ENCODE measurements at regions not wholly inside any gene's neighbourhood (a gene's known extent, or its start where the extent isn't known, plus 50 kb on each side); places are given as distances from the start of the nearest gene placed in this dataset.
"Not testable (repeated sequence)": the region's sequence is repeated elsewhere in the genome, so short reads cannot be mapped to it uniquely, and the experiment has no call there.

GRCh38 chr12:72723732-72724131, 451.6 kb downstream of the TRHDE start:
- intact Hi-C loops (cut with micrococcal nuclease) = no loop called here
- ATAC-seq = no peak
- DNase-seq = no peak

GRCh38 chr12:72729451-72730010, 457.4 kb downstream of the TRHDE start:
- ATAC-seq (no peak), DNase-seq (no peak)
- intact Hi-C loops (cut with micrococcal nuclease) = no loop called here

DNA sequence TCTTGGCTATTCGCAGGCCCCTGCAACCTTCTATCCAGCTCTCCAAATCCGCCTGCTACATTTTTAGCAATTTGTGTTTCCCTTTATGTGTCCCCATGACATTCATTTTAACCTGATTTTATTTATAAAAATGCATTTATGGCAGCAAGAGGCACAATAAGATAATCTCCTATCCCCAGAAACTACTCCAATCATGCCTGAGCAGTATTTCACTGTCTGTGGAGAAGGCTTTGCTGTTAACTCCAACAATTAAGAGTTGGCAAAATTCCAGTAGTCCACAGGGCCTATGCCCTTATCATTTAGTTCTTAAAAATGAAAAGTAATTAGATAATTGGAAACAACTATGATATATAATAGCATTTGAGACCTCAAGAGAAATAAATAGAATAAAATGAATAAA, 462.4 kb downstream of the TRHDE start:
- intact Hi-C loops (cut with micrococcal nuclease) = no loop called here
- DNase-seq (no peak), ATAC-seq (no peak)

GRCh38 chr12:72738811-72739210, 466.6 kb downstream of the TRHDE start:
- ATAC-seq = no peak
- intact Hi-C loops (cut with micrococcal nuclease) = no loop called here
- no peak for DNase-seq

DNA sequence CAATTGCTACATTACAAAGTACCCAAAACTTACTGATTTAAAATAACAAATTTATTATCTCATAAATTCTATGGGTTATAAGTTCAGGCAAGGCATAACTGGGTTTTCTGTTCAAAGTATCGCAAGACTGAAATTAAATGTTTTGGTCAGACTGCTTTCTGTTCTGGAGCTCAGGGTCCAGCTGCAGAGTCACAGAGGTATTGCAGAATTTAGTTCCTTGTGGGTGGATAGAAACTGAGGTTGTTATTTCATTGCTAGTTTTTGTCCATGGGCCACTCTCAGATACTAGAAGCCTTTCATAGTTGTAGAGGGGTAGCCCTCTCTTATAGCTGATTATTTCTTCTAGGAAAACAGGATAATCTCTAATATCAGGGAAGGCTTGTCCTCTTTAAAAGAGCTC, 467.9 kb downstream of the TRHDE start:
- DNase-seq (no peak), ATAC-seq (no peak)
- intact Hi-C loops (cut with micrococcal nuclease) = no loop called here

DNA sequence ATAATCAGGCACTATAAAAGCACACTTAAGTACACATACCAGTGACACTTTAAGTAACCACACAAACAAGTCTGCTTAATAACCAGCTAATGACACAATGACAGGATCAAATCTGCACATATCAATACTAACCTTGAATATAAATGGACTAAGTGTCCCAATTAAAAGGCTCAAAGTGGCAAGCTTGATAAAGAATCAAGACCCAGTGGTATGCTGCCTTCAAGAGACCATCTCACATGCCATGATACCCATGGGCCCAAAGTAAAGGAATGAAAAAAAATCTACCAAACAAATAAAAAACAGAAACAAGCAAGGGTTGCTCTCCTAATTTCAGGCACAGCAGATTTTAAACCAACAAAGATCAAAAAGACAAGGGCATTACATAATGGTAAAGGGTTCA, 470.4 kb downstream of the TRHDE start:
- DNase-seq (no peak), ATAC-seq (no peak)
- intact Hi-C loops (cut with micrococcal nuclease) = no loop called here

DNA sequence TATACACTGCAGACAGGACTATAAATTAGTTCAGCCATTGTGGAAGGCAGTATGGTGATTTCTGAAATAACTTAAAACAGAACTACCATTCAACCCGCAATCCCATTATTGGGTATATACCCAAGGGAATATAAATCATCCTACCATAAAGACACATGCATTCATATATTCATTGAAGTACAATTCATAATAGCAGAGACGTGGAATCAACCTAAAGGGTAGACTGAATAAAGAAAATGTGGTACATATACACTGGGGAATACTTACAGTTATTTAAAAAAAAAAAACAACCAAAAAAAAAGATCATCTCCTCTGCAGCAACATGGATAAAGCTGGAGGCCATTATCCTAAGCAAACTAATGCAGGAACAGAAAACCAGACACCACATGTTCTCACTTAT, 473.9 kb downstream of the TRHDE start:
- no peak for ATAC-seq
- intact Hi-C loops (cut with micrococcal nuclease) = no loop called here
- DNase-seq = no peak

DNA sequence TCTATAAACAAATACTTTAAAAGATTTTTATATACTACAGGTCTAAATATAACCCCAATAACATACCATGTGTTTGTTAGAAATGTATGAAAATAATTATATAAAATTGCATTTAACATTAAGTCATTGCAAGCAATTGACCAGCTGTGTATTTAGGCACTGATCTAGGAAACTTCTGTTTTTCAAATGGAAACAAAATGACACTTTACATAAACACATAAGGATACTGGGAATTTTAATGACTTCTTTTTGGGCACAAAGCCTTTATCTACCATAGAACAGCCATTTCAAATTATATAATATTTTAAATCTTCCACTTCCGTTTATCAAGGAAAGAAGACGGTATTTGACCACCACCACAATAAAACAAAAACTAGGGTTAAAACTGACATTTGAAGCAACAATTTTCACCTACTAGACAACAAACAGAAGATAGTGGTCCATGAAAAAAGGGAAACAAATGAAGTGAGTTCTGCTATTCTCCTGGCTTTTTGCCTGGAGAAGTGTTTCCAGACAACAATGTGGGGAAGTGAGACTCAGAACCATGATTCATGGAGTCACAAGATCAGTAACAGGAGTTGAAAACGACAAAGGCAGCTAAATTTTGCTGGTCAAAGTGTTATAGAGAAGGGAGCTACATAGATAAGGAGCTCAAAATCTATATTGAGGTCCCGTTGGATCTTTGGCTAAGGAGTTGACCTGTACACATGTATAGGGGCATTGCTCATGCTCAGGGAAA, 475.1 kb downstream of the TRHDE start:
- intact Hi-C loops (cut with micrococcal nuclease) = no loop called here
- ATAC-seq (peak; percentile 53), DNase-seq (no peak)

GRCh38 chr12:72748971-72749370, 476.8 kb downstream of the TRHDE start:
- DNase-seq (no peak), ATAC-seq (no peak)
- intact Hi-C loops (cut with micrococcal nuclease) = no loop called here

GRCh38 chr12:72753571-72753970, 481.4 kb downstream of the TRHDE start:
- ATAC-seq = no peak

DNA sequence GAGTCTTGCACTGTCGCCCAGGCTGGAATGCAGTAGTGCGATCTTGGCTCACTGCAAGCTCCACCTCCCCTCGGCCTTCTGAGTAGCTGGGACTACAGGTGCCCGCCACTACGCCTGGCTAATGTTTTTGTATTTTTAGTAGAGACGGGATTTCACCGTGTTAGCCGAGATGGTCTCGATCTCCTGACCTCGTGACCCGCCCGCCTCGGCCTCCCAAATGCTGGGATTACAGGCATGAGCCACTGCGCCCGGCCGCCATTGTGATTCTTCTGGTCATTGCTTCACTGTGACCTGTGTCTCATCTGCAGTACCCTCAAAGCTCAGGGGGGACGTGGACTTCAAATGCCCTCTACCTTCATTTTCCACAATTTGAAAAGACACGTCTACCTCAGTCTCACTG, 481.9 kb downstream of the TRHDE start:
- intact Hi-C loops (cut with micrococcal nuclease); DNase-seq; ATAC-seq: not testable (repeated sequence)

More at GRCh38 chr12:72753571-72753970, 481.4 kb downstream of the TRHDE start:
- DNase-seq = no peak
- intact Hi-C loops (cut with micrococcal nuclease) = no loop called here

DNA sequence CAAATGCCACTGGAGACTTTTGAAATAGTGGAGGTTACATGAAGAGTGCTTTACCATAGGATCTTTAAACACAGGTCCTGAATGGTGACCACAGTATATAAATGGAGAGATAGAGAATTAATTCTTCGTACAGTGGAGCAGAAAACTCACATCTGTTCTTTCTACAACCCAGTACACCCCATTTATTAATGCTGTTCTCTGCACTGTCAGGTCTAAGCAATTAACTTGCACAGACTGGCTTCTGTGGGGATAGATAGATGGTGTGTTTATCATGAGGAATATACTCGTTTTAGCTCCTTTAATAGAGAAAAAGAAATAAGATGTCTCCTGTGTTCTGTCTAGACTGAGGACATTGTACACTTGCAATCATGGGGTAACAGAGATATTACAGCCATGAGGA, 494.3 kb downstream of the TRHDE start:
- intact Hi-C loops (cut with micrococcal nuclease) = no loop called here
- no peak for ATAC-seq

DNA sequence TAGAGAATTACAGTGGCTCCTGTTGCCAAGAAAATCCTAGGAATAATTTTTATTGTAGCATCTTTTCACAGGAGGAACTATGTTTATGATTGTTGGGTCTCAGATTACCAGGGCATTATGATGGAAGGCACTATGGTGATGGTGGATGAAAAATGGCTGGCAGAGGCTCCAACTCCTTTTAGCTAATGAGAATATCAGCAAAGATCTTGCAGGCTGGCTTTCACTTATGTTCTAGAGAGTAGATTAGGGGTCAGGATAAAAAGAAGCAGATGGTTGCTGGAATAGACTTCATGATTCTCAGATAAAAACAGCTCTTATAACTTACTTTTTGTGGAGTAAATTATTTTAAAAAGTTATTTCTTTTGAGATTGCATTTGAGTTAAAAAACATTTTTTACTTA, 501.9 kb downstream of the TRHDE start:
- ATAC-seq (no peak), DNase-seq (no peak)
- intact Hi-C loops (cut with micrococcal nuclease) = no loop called here

More for the DNA sequence above, 494.3 kb downstream of the TRHDE start:
- DNase-seq = no peak

DNA sequence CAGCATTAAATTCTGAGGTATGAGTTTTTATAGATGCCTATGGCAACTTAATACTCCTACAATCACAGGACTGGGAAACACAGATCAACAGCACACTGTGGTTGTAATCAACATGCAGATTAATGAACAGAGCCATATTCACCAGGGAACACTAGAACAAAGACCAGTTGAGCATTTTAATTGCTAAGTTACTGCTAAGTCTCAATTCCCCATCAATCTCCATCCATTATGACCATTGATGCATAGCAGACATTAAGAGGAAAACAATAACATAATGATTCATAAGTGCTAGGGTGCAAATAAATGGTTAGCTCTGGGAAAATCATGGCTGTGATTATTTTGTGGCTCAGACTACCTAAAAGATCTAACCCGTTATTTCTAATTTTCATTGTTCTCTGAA, 505.6 kb downstream of the TRHDE start:
- ATAC-seq = no peak
- no peak for DNase-seq
- intact Hi-C loops (cut with micrococcal nuclease) = no loop called here

- DNase-seq (no peak), ATAC-seq (no peak)
- intact Hi-C loops (cut with micrococcal nuclease) = no loop called here
Observed at GRCh38 chr12:72790273-72790672, 518.1 kb downstream of the TRHDE start.

DNA sequence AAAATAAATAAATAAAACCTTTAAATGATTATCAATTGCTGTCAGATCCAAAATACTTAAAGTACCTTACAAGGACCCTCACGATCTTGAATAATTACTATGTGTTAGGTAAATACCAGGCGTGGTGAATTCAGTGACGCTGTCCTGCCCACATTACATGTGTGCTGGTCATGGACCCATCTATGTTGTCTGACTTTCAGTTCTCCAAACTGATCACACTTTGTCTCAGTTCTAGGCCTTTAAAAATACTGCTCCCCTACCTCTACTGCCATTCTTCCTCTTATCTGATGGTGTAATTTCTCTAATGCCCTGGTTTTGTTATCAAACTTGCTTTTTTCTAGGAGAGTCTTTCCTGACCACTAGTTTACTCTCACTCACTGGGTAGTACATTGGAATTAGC, 520.7 kb downstream of the TRHDE start:
- intact Hi-C loops (cut with micrococcal nuclease) = no loop called here
- no peak for DNase-seq
- ATAC-seq = no peak

DNA sequence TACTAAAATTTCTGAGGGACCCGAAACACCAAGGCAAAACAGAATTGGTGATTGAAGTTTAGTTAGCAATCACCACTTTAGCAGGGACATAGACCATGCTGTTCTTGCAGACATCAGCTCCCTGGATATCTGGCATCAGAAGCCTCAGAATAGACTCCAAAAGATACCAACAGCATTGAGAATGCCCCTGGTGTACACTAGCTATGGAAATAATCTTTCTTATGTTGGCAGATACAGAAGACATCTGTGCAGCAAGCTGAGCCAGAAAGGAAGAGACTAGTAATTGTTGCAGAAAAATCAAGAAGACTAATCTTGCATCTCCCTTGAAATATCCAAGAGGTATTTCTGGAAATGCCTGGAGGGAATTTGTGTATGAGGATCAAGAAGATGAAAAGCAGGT, 521.6 kb downstream of the TRHDE start:
- intact Hi-C loops (cut with micrococcal nuclease) = no loop called here
- DNase-seq = no peak
- ATAC-seq = no peak

DNA sequence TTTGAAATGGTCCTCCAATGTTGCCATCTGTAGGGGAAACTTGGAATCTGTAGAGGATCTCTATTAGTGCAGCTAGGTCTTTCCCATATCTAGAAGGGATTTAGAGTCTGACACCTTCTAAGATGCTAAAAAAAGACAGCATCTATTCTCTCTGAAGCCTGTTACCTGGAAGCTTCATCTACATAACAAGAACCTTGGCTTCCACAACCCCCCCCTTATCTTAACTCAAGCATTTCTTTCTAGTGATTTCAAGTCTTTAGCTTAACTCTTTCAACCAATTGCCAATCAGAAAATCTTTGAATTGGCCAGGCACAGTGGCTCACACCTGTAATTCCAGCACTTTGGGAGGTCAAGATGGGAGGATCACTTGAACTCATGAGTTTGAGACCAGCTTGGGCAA, 543.3 kb downstream of the TRHDE start:
- intact Hi-C loops (cut with micrococcal nuclease) = no loop called here
- ATAC-seq = no peak
- DNase-seq = no peak

GRCh38 chr12:72828662-72829324, 556.6 kb downstream of the TRHDE start:
- ATAC-seq (no peak), DNase-seq (no peak)
- intact Hi-C loops (cut with micrococcal nuclease) = no loop called here

DNA sequence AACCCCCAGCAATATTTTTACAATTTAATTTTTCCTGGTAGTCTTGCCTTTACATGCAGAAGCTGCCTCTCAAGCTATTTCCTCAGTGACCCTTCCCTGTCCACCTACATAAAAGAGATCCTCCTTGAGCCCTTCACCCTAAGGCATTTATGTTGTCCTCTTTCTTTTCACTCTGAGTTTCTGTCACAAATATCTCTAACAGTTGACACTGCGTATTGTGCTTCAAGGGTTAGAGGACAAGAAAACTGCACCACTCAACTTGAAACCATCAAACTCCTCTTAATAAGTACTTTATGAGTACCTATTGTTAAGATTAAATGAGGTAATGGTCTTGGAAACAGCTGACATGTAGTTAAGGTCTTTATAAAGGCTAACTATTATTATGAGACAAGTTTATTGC, 557.7 kb downstream of the TRHDE start:
- intact Hi-C loops (cut with micrococcal nuclease) = no loop called here
- DNase-seq = no peak
- no peak for ATAC-seq

DNA sequence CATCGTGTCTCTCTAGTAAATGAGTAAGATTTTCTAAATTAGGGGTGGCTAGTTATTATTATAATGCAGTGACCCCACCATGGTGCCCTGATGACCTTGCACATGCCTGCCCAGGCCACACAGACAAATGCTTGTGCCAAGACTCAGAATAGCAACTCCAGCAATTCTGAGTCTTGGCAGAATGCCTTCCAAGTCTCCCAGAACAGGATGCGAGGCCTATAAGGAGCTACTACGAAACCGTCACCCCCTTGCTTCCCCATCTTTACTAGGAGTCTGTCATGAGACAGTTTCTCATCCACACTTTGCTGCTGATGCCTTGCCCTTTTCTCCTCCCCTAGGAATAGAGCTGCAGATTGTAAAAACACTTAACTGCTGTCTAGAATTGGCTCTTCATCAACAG, 559.9 kb downstream of the TRHDE start:
- intact Hi-C loops (cut with micrococcal nuclease) = no loop called here
- ATAC-seq (peak; percentile 57), DNase-seq (no peak)
